Neural cell (in vitro differentiated cells): ENCODE measurements at regions not wholly inside any gene's neighbourhood (a gene's known extent, or its start where the extent isn't known, plus 50 kb on each side); places are given as distances from the start of the nearest gene placed in this dataset.
"Not testable (repeated sequence)": the region's sequence is repeated elsewhere in the genome, so short reads cannot be mapped to it uniquely, and the experiment has no call there.

Experiments
- H2AFZ ChIP-seq: fragments of 200-600, 300-800 bp; sonication (generic), shearing (Covaris generic); 2 replicates; pipeline ENCODE4 v1.6.0; 2014; ENCODE audit warnings: low read depth, mild to moderate bottlenecking, antibody characterized with exemption, low read length, moderate library complexity
- H3F3A ChIP-seq: fragments of 200-600 bp; shearing (Covaris generic); 2 replicates; pipeline ENCODE4 v1.6.1; 2016; ENCODE audit warnings: mild to moderate bottlenecking, moderate library complexity, mixed read lengths, antibody characterized with exemption, low read length; ENCODE audit not compliant: insufficient read depth, poor library complexity, severe bottlenecking
- H3K27ac ChIP-seq: fragments of 200-600, 300-800 bp; sonication (generic), shearing (Covaris generic); 2 replicates; pipeline ENCODE4 v1.5.1; 2014; ENCODE audit warnings: mild to moderate bottlenecking, low read length, moderate library complexity
- H3K27me3 ChIP-seq: fragments of 300-800, 200-600 bp; sonication (generic), shearing (Covaris generic); 2 replicates; pipeline ENCODE4 v1.6.0; 2014; ENCODE audit warnings: mild to moderate bottlenecking, low read depth, low read length, moderate library complexity; ENCODE audit not compliant: insufficient read depth
- H3K36me3 ChIP-seq: fragments of 300-800, 200-600 bp; sonication (generic), shearing (Covaris generic); 2 replicates; pipeline ENCODE4 v1.5.1; 2014; ENCODE audit warnings: mild to moderate bottlenecking, antibody characterized with exemption, low read length, moderate library complexity; ENCODE audit not compliant: insufficient read depth
- H3K4me2 ChIP-seq: fragments of 300-800, 200-600 bp; sonication (generic), shearing (Covaris generic); 2 replicates; pipeline ENCODE4 v1.6.0; 2014; ENCODE audit warnings: mild to moderate bottlenecking, low read length
- H3K4me3 ChIP-seq: fragments of 300-800, 200-600 bp; sonication (generic), shearing (Covaris generic); 2 replicates; pipeline ENCODE4 v1.5.1; 2014; ENCODE audit warnings: mild to moderate bottlenecking, low read length, moderate library complexity
- H3K79me2 ChIP-seq: fragments of 200-600 bp; shearing (Covaris generic); replicated peaks from 2 replicates; pipeline ENCODE4 v1.6.0; 2014; ENCODE audit warnings: mild to moderate bottlenecking, low read length, moderate library complexity; ENCODE audit not compliant: insufficient read depth
- H3K9ac ChIP-seq: fragments of 300-800, 200-600 bp; sonication (generic), shearing (Covaris generic); 2 replicates; pipeline ENCODE4 v1.6.1; 2016; ENCODE audit warnings: mild to moderate bottlenecking, low read length, mixed read lengths
- H3K9me2 ChIP-seq: fragments of 200-600 bp; shearing (Covaris generic); 2 replicates; pipeline ENCODE4 v1.6.1; 2016; ENCODE audit warnings: mild to moderate bottlenecking, low read length, mixed read lengths; ENCODE audit not compliant: insufficient read depth
- H3K9me3 ChIP-seq: fragments of 200-600, 300-800 bp; sonication (generic), shearing (Covaris generic); 2 replicates; pipeline ENCODE4 v1.6.1; 2016; ENCODE audit warnings: mild to moderate bottlenecking, mixed run types, low read length, moderate library complexity, mixed read lengths
- H4K20me1 ChIP-seq: fragments of 200-600 bp; shearing (Covaris generic); 2 replicates; pipeline ENCODE4 v1.6.1; 2016; ENCODE audit warnings: mild to moderate bottlenecking, mixed run types; ENCODE audit not compliant: insufficient read depth
- CTCF ChIP-seq: fragments of 450-650 bp; IDR thresholded peaks from 2 replicates; pipeline ENCODE4 v1.5.1; 2014; ENCODE audit warnings: antibody characterized with exemption, mild to moderate bottlenecking, moderate library complexity; ENCODE audit not compliant: poor library complexity, severe bottlenecking
- EP300 ChIP-seq: fragments of 450-650 bp; conservative IDR thresholded peaks from 2 replicates; pipeline ENCODE4 v1.6.1; 2014; ENCODE audit warnings: antibody characterized with exemption, mild to moderate bottlenecking, moderate library complexity; ENCODE audit not compliant: poor library complexity, severe bottlenecking
- EZH2 ChIP-seq: fragments of 200-600, 300-800 bp; shearing (Covaris generic), sonication (generic); IDR thresholded peaks from 2 replicates; pipeline ENCODE4 v1.6.1; 2014; ENCODE audit warnings: antibody characterized with exemption, low read length, borderline replicate concordance, mild to moderate bottlenecking; ENCODE audit not compliant: insufficient read depth, poor library complexity, severe bottlenecking
- MXI1 ChIP-seq: fragments of 450-650 bp; conservative IDR thresholded peaks from 2 replicates; pipeline ENCODE4 v1.6.1; 2014; ENCODE audit warnings: antibody characterized with exemption, mild to moderate bottlenecking; ENCODE audit not compliant: poor library complexity, severe bottlenecking
- POLR2AphosphoS5 ChIP-seq: IDR thresholded peaks from 2 replicates; pipeline ENCODE4 v1.6.1; 2012
- RAD21 ChIP-seq: fragments of 450-650 bp; conservative IDR thresholded peaks from 2 replicates; pipeline ENCODE4 v1.6.1; 2014; ENCODE audit warnings: antibody characterized with exemption, mild to moderate bottlenecking, moderate library complexity
- REST ChIP-seq: IDR thresholded peaks from 2 replicates; pipeline ENCODE4 v1.6.1; 2012; ENCODE audit warnings: borderline replicate concordance
- SMC3 ChIP-seq: fragments of 450-650 bp; conservative IDR thresholded peaks from 2 replicates; pipeline ENCODE4 v1.6.1; 2014; ENCODE audit warnings: antibody characterized with exemption, mild to moderate bottlenecking, moderate library complexity; ENCODE audit not compliant: poor library complexity
- TAF1 ChIP-seq: IDR thresholded peaks from 2 replicates; pipeline ENCODE4 v1.6.1; 2012; ENCODE audit warnings: low read depth

- H3K79me2 ChIP-seq: no peaks in the 10 kb centered on the region
- no peak overlapping the region for H3K9ac ChIP-seq
- H3K4me2 ChIP-seq: no peak overlapping the region
- no peaks in the 10 kb centered on the region for H3K9me3 ChIP-seq
- TF ChIP-seq RAD21 (no peak), POLR2AphosphoS5 (no peak), SMC3 (no peak), REST (no peak), TAF1 (no peak), EP300 (no peak), MXI1 (no peak), CTCF (no peak), EZH2 (no peak)
- no peaks in the 10 kb centered on the region for H3F3A ChIP-seq
- H3K36me3 ChIP-seq: no peaks in the 10 kb centered on the region
- H3K4me3 ChIP-seq: no peak overlapping the region
- H4K20me1 ChIP-seq: no peaks in the 10 kb centered on the region
- no peak overlapping the region for H2AFZ ChIP-seq
- H3K9me2 ChIP-seq: no peaks in the 10 kb centered on the region
- H3K27ac ChIP-seq: no peak overlapping the region
- H3K27me3 ChIP-seq: no peaks in the 10 kb centered on the region
Observed at GRCh38 chr2:156237558-156237957, 95.0 kb downstream of the NR4A2 start.

GRCh38 chr2:156229724-156230362, 102.7 kb downstream of the NR4A2 start:
- no peak overlapping the region for H3K4me2 ChIP-seq
- no peaks in the 10 kb centered on the region for H3K27me3 ChIP-seq
- no peaks in the 10 kb centered on the region for H4K20me1 ChIP-seq
- H3K27ac ChIP-seq: no peak overlapping the region
- no peaks in the 10 kb centered on the region for H3K79me2 ChIP-seq
- no peak overlapping the region for H2AFZ ChIP-seq
- H3K4me3 ChIP-seq: no peak overlapping the region
- no peaks in the 10 kb centered on the region for H3K9me2 ChIP-seq
- H3F3A ChIP-seq: no peaks in the 10 kb centered on the region
- H3K9me3 ChIP-seq: no peaks in the 10 kb centered on the region
- TF ChIP-seq EP300 (no peak), MXI1 (no peak), REST (no peak), POLR2AphosphoS5 (no peak), EZH2 (no peak), CTCF (no peak)
- H3K36me3 ChIP-seq: no peaks in the 10 kb centered on the region
- H3K9ac ChIP-seq: no peak overlapping the region

GRCh38 chr2:156223328-156223727, 109.2 kb downstream of the NR4A2 start:
- not testable (repeated sequence) for H3F3A ChIP-seq, H3K79me2 ChIP-seq, H3K4me2 ChIP-seq, H3K9ac ChIP-seq, H3K36me3 ChIP-seq, H4K20me1 ChIP-seq, H2AFZ ChIP-seq, H3K9me2 ChIP-seq, H3K27me3 ChIP-seq, H3K27ac ChIP-seq, H3K9me3 ChIP-seq, H3K4me3 ChIP-seq
